ENCODE measurements at regions not wholly inside any gene's neighbourhood (a gene's known extent, or its start where the extent isn't known, plus 50 kb on each side); places are given as distances from the start of the nearest gene placed in this dataset.

- no peak overlapping the region for H3K27ac ChIP-seq
- 67% methylated on average over 2 of the region's 2 CpGs for WGBS
Measured at GRCh38 chr7:33716581-33717477, 188.5 kb upstream of the BMPER start.

GRCh38 chr7:33719059-33719581 is 186.2 kb upstream of the BMPER start:
- no peaks in the 10 kb centered on the region for H3K9me3 ChIP-seq
- H3K27ac ChIP-seq: no peak overlapping the region
- 60% methylated on average over 1 of the region's 5 CpGs for WGBS

More at GRCh38 chr7:33716581-33717477, 188.5 kb upstream of the BMPER start:
- Histone ChIP-seq H3K27me3 (no peaks in the 10 kb centered on the region), H3K9me3 (no peaks in the 10 kb centered on the region), H3K4me3 (no peak overlapping the region), H3K4me1 (no peaks in the 10 kb centered on the region), H3K36me3 (no peaks in the 10 kb centered on the region)
- DNase-seq (ENCODE audit: low spot score in 2 of 2): no peak
- TF ChIP-seq CTCF (IDR thresholded peaks at IDR 0.05): peak in 1 of 2 donors; percentile 49
- TF ChIP-seq EP300 (IDR thresholded peaks at IDR 0.05): no peak

GRCh38 chr7:33720139-33720538 is 185.2 kb upstream of the BMPER start:
- DNase-seq (ENCODE audit: low spot score in 2 of 2): no peak
- Histone ChIP-seq H3K27me3 (no peaks in the 10 kb centered on the region), H3K4me1 (no peaks in the 10 kb centered on the region), H3K36me3 (no peaks in the 10 kb centered on the region), H3K4me3 (no peak overlapping the region), H3K27ac (no peak overlapping the region), H3K9me3 (no peaks in the 10 kb centered on the region)
- no peak for TF ChIP-seq POLR2A (IDR thresholded peaks at IDR 0.05)
- no peak for TF ChIP-seq EP300 (IDR thresholded peaks at IDR 0.05)
- TF ChIP-seq CTCF (IDR thresholded peaks at IDR 0.05): no peak
- TF ChIP-seq POLR2AphosphoS5 (IDR thresholded peaks at IDR 0.05): no peak
- 97% methylated on average over 4 of the region's 4 CpGs for WGBS

More at GRCh38 chr7:33719059-33719581, 186.2 kb upstream of the BMPER start:
- no peak overlapping the region for H3K4me3 ChIP-seq
- H3K36me3 ChIP-seq: no peaks in the 10 kb centered on the region
- no peaks in the 10 kb centered on the region for H3K27me3 ChIP-seq
- DNase-seq (ENCODE audit: low spot score in 2 of 2): no peak
- no peak for TF ChIP-seq EP300 (IDR thresholded peaks at IDR 0.05)
- no peak for TF ChIP-seq POLR2AphosphoS5 (IDR thresholded peaks at IDR 0.05)
- TF ChIP-seq CTCF (IDR thresholded peaks at IDR 0.05): no peak
- no peak for TF ChIP-seq POLR2A (IDR thresholded peaks at IDR 0.05)
- no peaks in the 10 kb centered on the region for H3K4me1 ChIP-seq

GRCh38 chr7:33720870-33721269 is 184.5 kb upstream of the BMPER start:
- no peaks in the 10 kb centered on the region for H3K27me3 ChIP-seq
- no peak overlapping the region for H3K27ac ChIP-seq
- H3K4me1 ChIP-seq: no peaks in the 10 kb centered on the region
- no peak for DNase-seq (ENCODE audit: low spot score in 2 of 2)
- WGBS: 96% methylated on average over 3 of the region's 3 CpGs
- no peak overlapping the region for H3K4me3 ChIP-seq
- no peaks in the 10 kb centered on the region for H3K36me3 ChIP-seq
- no peaks in the 10 kb centered on the region for H3K9me3 ChIP-seq
- TF ChIP-seq CTCF (IDR thresholded peaks at IDR 0.05) (no peak), POLR2A (IDR thresholded peaks at IDR 0.05) (no peak), POLR2AphosphoS5 (IDR thresholded peaks at IDR 0.05) (no peak), EP300 (IDR thresholded peaks at IDR 0.05) (no peak)

- TF ChIP-seq POLR2AphosphoS5 (IDR thresholded peaks at IDR 0.05) (no peak), CTCF (IDR thresholded peaks at IDR 0.05) (no peak), POLR2A (IDR thresholded peaks at IDR 0.05) (no peak), EP300 (IDR thresholded peaks at IDR 0.05) (no peak)
- Histone ChIP-seq H3K27me3 (no peaks in the 10 kb centered on the region), H3K4me1 (no peaks in the 10 kb centered on the region), H3K9me3 (no peaks in the 10 kb centered on the region), H3K36me3 (no peaks in the 10 kb centered on the region), H3K4me3 (no peak overlapping the region), H3K27ac (no peak overlapping the region)
- DNase-seq (ENCODE audit: low spot score in 2 of 2): no peak
- WGBS: 91% methylated on average over 4 of the region's 4 CpGs
Measured at GRCh38 chr7:33721895-33722294, 183.4 kb upstream of the BMPER start.

Data from suprapubic skin (tissue), 4 donors.